ENCODE measurements at regions not wholly inside any gene's neighbourhood (a gene's known extent, or its start where the extent isn't known, plus 50 kb on each side); places are given as distances from the start of the nearest gene placed in this dataset.
"Not testable (repeated sequence)": the region's sequence is repeated elsewhere in the genome, so short reads cannot be mapped to it uniquely, and the experiment has no call there.

DNA sequence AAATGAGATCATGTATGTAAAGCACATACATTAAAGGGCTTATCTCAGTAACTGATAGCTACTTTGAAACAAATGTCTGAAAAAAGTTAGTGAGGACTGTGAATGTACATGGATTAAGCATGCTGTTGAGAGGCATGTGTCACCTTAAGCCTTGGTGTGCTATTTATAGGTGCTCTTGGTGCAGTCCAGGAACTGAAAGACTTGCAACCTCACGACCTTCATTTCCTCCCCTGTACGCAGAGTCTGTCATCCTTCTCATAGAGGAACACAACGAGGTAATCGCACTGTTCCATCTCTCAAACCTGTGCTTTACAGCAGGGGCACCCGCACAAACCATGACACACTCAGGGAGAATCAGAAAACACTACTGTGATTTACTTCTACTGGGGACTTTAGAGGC lies 65.6 kb downstream of the UFM1 start:
- DNase-seq = no peak

- no peak for DNase-seq
Observed at GRCh38 chr13:38417241-38417640, 67.6 kb downstream of the UFM1 start.

GRCh38 chr13:38417727-38418126 lies 68.1 kb downstream of the UFM1 start:
- no peak for DNase-seq

GRCh38 chr13:38418286-38418685 lies 68.6 kb downstream of the UFM1 start:
- DNase-seq = no peak

- no peak for DNase-seq
Observed at GRCh38 chr13:38419312-38419873, 69.7 kb downstream of the UFM1 start.

DNA sequence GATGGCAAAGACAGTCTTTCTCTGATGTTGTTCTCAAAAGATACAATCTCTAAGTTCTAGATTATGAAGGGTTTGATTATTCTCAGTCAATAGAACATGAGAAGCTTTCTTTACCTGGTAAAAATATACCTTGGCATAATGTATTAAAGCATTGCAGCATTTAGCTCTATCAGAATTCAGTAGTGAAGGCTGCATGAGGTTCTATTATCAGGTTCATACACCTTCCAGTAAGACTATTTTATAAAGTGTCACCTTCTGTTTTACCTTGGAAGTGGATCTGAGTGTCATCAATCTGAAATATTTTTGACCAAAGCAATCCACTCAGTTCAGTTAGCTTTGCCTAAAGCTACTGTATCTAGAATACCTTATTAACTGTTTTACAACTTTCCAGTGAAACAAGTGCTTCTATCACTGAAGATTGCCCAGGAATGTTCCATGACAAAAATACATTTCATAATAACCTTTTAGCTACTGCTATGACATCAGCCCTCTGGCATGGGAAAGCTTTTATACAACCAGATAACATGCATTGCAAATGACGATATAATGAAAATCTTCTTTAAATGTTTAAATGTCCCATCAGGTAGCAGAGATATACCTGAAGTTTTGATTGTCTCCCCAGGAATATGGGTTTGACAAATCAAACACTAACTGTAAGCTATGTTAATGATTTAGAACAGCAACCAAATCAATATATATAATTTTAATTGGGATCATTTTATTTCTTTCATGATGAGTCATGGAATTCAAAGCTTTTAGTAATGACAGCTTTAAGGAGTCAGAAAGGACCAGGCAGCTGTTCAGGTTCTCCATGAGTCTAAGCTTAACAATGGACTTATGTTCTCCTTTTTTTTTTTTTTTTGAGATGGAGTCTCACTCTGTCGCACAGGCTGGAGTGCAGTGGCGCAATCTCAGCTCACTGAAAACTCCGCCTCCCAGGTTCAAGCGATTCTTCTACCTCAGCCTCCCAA lies 72.2 kb downstream of the UFM1 start:
- no peak for DNase-seq

DNA sequence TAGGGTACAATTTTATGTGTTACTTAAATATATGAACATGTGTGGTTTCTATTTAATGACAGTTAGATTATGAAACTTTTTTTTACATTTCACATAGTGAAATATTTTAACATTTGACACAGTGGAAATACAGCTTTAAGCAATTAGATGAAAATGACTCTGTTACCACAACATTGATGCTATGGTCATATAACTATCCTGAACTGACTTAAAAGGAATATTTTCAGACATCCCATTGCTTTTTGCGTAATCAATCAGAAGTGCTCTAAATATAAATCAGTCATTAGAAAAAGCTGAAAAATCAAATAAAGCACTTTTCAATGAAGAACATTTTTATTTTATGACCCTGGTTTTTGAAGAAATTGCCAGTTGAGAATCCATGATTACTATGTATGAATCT lies 80.3 kb downstream of the UFM1 start:
- no peak for DNase-seq

DNA sequence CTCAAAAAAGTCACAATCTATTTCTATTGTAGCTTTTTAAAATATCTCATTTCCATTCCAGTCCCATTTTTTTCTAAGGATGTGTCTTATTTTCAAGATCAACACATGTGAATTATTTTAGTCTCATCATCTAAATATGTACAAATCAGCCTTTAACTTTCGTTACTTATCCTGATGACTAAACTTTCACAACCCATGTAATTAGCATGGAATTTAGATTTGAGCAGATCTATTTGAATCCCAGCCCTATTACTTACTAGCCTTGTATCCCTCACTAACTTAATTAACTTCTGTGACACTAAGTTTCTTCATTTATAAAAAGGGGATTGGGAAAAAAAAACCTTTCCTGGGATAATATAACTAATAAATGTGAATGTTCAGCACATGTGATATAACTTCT lies 81.1 kb downstream of the UFM1 start:
- no peak for DNase-seq

DNA sequence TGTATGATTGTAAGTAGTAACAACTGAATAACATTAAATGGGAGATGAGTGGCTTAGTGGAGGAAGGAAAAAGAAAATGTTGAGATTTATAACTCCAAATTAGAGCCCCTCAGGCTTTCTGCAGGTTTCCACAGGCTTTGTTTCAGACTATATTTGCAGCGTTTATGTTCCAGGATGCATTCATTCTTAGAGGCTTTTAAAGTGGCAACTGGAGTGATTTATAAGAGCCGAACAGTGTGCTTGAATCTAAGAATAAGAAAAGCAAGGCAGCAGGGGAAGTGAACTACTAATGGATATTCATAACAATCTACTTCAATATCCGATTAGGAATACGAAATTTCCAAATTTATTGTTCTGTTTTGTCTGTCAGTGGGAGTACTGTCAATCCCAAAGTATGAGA lies 91.0 kb downstream of the UFM1 start:
- DNase-seq = no peak

GRCh38 chr13:38444904-38445303 lies 95.3 kb downstream of the UFM1 start:
- DNase-seq = no peak

DNA sequence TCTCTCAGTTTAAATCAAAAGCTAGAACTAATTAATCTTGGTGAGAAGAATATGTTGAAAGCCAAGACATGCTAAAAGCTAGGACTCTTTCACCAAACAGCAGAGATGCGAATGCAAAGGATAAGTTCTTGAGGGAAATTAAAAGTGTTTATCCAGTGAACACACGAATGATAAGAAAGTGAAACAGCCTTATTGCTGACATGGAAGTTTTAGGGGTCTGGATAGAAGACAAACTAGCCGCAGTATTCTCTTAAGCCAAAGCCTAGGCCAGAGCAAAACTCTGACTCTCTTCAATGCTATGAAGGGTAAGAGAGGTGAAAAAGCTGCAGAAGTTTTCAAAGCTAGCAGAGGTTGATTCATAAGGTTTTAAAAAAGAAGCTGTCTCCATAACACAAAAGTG lies 103.0 kb downstream of the UFM1 start:
- DNase-seq = no peak

- no peak for DNase-seq
Observed at GRCh38 chr13:38462605-38463004, 113.0 kb downstream of the UFM1 start.

- no peak for DNase-seq
Observed at GRCh38 chr13:38463048-38463447, 113.4 kb downstream of the UFM1 start.

DNA sequence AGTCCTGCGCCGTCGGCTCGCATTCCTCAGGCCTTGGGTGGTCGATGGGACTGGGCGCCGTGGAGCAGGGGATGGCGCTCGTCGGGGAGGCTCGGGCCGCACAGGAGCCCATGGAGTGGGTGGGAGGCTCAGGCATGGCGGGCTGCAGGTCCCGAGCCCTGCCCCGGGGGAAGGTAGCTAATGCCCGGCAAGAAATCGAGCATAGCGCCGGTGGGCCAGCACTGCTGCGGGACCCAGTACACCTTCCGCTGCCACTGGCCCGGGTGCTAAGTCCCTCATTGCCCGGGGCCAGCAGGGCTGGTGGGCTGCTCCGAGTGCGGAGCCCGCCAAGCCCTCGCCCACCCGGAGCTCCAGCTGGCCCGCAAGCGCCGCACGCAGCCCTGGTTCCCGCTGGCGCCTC lies 122.8 kb downstream of the UFM1 start:
- not testable (repeated sequence) for DNase-seq

- no peak for DNase-seq
Observed at GRCh38 chr13:38473305-38473704, 123.7 kb downstream of the UFM1 start.

- no peak for DNase-seq
Observed at GRCh38 chr13:38477676-38478075, 128.0 kb downstream of the UFM1 start.

DNA sequence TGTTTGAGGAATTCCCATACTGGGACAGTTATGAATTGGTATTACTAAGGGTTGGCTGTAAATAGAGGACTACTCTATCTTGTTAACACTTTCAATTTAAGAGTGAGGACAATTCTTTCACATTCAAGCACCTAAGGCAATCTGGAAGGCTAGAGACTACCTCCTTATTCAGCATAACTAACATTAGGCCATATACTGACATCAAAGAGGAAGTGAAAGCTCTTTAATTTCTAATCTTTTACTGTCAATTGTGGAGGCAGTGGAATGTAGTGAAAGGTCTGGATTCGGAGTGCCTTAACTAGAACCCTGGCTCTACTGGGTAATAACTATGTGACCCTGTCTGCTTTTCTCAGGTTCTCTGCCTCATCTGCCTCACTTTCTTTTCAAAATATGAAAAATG lies 134.0 kb downstream of the UFM1 start:
- no peak for DNase-seq

- DNase-seq = no peak
Observed at GRCh38 chr13:38490657-38491056, 141.0 kb downstream of the UFM1 start.

DNA sequence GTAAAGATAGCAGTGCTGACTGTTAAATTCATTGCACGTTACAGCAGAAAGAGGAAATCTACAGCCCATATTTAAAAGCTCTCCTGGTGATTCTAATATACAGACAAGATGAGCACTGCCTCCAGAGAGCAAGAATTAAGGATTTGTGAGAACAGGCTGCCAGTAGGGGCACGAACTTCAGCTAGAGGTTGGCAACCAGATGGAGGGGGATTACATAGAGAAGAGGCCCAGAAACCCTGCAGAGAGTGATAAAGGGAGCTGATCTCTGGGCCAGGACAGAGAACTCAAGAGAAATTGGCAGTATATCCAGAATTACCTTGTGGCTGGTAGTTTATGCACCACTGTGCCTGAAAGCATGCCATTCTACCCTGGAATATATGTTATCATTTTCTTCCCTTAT lies 144.8 kb downstream of the UFM1 start:
- DNase-seq = no peak

DNA sequence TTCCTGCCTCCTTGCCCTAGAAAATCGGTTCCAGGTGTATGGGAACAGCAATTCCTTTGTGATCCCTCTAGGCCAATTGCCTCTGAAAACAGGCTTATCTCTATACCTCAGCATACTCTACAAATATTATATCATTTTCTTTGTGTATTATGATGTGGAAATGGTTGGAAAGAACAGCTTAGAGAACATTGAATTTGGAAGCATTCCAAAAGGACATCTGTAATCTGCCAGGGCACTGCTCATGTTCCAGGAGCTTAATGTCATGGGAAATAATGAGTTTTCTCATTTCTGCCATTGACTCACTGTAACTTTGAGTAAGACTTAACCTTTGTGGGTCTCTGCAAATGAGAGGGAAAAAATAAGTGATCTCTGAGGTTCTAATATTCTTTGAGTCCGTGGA lies 147.3 kb downstream of the UFM1 start:
- DNase-seq = no peak

DNA sequence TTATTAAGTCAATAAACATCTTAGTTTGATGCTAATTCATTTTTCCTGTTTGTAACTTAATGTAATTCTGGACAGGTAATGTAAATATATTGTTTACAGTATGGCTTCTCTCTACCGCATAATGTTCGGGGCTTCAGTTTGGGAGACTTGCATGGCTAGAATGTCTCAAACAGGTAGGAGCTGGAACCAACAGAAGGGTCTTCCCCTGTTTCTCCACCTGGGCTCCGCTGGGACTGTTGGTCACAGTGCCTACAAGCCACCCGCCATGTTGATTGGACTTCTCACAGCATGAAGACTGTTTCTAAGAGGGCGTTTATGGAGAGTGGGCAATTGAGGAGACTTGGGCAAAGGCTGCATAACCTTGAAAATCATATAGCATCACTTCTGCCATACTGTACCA lies 148.6 kb downstream of the UFM1 start:
- no peak for DNase-seq

DNA sequence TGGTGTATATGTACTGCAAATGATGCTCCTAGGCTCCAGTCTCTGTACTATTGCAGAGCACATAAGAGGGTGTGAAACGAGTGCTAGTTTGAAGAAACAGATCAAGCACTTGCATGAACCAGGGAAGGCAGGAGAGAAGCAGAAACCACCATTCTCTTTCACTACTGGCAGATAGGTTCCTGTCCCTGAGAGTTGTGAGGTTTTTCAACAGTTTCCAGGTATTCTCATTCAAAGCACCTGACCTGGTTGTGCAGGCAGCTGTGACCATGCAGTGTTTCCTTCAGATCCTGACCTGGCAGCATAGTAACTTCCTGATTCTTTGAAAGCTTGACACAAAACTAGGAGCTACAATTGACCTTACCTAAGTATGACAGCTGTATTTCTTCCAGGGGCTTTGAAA lies 164.9 kb downstream of the UFM1 start:
- DNase-seq = no peak

DNA sequence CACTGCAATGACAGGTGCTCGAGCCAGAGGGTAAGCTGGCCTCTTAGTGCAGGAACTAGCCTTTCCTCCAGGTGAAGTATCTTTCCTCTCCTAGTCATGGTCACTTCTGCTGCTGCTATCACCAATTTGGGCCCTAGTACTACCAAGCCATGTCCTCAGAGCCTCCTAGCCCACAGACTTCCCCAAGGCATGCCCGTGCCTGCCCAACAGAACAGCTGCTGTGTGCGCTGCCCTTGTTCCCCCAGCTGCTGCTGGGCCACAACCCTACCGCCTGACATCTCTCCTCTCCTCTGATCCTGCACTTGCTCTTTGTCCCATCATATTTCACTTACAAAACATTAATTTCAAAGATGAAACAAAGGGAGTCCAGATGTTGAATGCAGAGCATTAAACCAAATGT lies 168.5 kb upstream of the FREM2 start:
- no peak for DNase-seq

DNA sequence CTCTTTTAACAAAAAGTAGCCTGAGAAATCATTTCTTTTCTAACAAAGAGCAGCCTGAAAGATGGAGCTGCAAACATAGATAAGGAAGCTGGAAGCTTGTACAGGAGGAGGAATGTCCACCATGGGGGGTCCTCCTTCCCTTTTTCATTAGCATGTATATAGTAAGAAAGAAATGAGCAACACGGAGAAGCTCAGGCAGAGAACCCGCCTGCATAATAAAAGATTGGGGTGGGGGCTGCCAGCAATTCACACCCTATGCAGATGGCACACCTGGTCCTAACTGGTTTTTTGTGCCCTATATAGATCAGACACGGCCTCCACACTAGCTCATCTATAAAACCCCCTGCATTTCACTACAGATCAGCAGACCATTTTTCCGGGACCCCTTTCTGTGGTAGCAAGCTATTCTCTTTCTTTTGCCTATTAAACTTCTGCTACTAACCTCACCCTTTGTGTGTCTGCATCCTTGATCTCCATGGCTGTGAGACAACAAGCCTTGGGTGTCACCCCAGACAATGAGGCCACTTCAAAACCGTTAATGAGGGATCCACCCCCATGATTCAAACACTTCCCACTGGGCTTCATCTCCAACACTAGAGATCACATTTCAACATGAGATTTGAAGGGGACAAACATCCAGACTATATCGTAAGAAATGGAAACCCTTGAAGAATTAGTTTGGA lies 167.5 kb upstream of the FREM2 start:
- DNase-seq = no peak

Data from hindlimb muscle (tissue), 1 donor.